ENCODE measurements at regions not wholly inside any gene's neighbourhood (a gene's known extent, or its start where the extent isn't known, plus 50 kb on each side); places are given as distances from the start of the nearest gene placed in this dataset.

DNA sequence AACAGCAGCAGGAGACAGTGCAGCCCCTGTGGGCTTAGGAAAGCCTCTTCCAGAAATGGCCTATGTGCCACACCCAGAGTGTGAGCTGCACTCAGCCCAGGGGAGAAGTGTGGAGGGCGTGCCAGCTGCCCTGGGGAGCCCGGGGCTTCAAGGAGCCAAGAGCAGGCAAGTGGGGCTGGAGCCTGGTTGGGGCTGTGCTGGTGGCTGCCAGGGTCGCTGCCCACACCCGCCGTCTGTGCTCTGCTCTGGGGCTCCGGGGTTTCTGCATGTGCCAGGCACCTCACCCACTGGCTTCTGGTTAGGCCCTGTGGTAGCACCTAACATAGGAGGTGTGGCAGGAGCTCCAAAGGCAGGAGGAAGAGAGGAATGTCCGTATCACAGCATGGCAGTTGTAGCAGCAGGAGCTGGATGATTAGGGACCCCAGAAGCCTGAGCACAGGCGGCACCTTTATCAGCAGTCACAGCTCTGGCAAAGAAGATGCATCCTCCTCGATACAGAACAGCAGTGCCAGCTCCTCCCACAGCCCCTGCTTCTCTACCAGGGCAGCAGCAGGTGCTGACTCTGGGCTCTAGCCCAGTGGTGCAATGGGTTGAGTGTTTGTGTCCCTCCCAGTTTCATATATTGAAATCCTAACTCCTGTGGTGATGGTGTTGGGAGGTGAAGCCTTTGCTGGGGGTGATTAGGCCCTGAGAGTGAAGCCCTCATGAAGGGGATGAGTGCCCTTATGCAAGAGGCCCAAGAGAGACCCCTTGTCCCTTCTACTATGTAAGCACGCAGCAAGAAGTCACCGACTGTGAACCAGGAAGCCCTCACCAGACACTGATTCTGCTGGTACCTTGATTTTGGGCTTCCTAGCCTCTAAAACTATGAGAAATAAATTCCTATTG, 70.0 kb upstream of the KLF13 start:
- no peak overlapping the region for H2AFZ ChIP-seq (ENCODE audit: low read depth)
- peak overlapping the region; percentile 96 for H3K4me2 ChIP-seq
- H3K4me1 ChIP-seq (ENCODE audit: low read depth, poor library complexity, severe bottlenecking): peaks cover 99% of the 10 kb centered on the region
- peak overlapping the region; percentile 100 for H3K27ac ChIP-seq
- no peaks in the 10 kb centered on the region for H4K20me1 ChIP-seq (ENCODE audit: insufficient read depth)
- no peaks in the 10 kb centered on the region for H3K36me3 ChIP-seq (ENCODE audit: insufficient read depth)
- H3K9ac ChIP-seq: peak overlapping the region; percentile 84
- no peaks in the 10 kb centered on the region for H3K27me3 ChIP-seq (ENCODE audit: insufficient read depth, low read depth)
- TF ChIP-seq, protein P1, sequence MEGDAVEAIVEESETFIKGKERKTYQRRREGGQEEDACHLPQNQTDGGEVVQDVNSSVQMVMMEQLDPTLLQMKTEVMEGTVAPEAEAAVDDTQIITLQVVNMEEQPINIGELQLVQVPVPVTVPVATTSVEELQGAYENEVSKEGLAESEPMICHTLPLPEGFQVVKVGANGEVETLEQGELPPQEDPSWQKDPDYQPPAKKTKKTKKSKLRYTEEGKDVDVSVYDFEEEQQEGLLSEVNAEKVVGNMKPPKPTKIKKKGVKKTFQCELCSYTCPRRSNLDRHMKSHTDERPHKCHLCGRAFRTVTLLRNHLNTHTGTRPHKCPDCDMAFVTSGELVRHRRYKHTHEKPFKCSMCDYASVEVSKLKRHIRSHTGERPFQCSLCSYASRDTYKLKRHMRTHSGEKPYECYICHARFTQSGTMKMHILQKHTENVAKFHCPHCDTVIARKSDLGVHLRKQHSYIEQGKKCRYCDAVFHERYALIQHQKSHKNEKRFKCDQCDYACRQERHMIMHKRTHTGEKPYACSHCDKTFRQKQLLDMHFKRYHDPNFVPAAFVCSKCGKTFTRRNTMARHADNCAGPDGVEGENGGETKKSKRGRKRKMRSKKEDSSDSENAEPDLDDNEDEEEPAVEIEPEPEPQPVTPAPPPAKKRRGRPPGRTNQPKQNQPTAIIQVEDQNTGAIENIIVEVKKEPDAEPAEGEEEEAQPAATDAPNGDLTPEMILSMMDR (conservative IDR thresholded peaks at IDR 0.05; ENCODE audit: low read depth, low read length): no peak
- no peaks in the 10 kb centered on the region for H3K79me2 ChIP-seq (ENCODE audit: insufficient read depth, low read depth)
- H3K4me3 ChIP-seq (IDR thresholded peaks at IDR 0.05; ENCODE audit: insufficient read depth, low read depth, low read length): no peak overlapping the region

DNA sequence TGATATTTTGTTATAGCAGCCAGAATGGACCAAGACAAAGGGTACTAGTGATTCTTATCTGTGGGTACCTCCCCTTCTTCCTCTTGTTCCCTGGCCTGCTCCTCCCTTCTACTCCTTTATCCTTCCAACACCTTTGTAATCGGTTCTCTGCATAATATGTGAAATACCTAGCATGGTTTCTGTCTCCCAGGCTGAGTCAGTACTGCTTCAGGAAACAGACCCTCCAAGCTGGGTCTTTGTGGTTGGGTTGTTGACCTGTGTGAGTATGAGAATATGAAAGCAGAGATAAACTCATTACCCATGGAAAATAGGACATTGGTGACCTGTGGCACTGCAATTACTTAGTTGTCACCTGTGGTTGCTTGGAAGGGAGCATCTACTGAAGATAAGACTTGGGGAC, 69.3 kb upstream of the KLF13 start:
- Histone ChIP-seq H3K4me3 (IDR thresholded peaks at IDR 0.05; ENCODE audit: insufficient read depth, low read depth, low read length) (no peak overlapping the region), H2AFZ (ENCODE audit: low read depth) (no peak overlapping the region), H3K27me3 (ENCODE audit: insufficient read depth, low read depth) (no peaks in the 10 kb centered on the region), H3K27ac (peak overlapping the region; percentile 100), H3K79me2 (ENCODE audit: insufficient read depth, low read depth) (no peaks in the 10 kb centered on the region), H3K4me2 (peak overlapping the region; percentile 96), H3K36me3 (ENCODE audit: insufficient read depth) (no peaks in the 10 kb centered on the region), H4K20me1 (ENCODE audit: insufficient read depth) (no peaks in the 10 kb centered on the region), H3K4me1 (ENCODE audit: low read depth, poor library complexity, severe bottlenecking) (peaks cover 99% of the 10 kb centered on the region), H3K9ac (peak overlapping the region; percentile 84; the same call in 1 of the 2 replicates)
- TF ChIP-seq, protein P1 (conservative IDR thresholded peaks at IDR 0.05; ENCODE audit: low read depth, low read length): no peak

DNA sequence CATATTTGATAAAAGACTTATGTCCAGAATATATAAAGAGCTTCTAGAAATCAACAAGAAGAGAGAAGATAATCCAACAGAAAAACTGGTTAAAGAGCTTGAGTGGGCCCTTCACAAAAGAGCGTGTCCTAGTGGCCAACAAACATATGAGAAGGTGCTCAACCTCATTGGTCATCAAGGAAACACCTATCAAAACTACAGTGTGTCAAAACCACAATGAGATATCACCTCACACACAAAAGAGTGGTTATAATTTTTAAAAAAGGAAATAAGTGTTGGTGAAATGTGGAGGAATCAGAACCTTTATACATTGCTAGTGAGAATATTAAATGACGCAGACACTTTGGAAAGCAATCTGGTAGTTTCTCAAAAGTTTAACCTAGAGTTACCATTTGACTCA, 68.4 kb upstream of the KLF13 start:
- peaks cover 99% of the 10 kb centered on the region for H3K4me1 ChIP-seq (ENCODE audit: low read depth, poor library complexity, severe bottlenecking)
- no peaks in the 10 kb centered on the region for H3K27me3 ChIP-seq (ENCODE audit: insufficient read depth, low read depth)
- no peak overlapping the region for H3K4me3 ChIP-seq (IDR thresholded peaks at IDR 0.05; ENCODE audit: insufficient read depth, low read depth, low read length)
- H4K20me1 ChIP-seq (ENCODE audit: insufficient read depth): no peaks in the 10 kb centered on the region
- H3K79me2 ChIP-seq (ENCODE audit: insufficient read depth, low read depth): no peaks in the 10 kb centered on the region
- peak overlapping the region; percentile 100; the same call in 1 of the 2 replicates for H3K27ac ChIP-seq
- peak overlapping the region; percentile 96 for H3K4me2 ChIP-seq
- TF ChIP-seq, protein P1 (conservative IDR thresholded peaks at IDR 0.05; ENCODE audit: low read depth, low read length): no peak
- H2AFZ ChIP-seq (ENCODE audit: low read depth): no peak overlapping the region
- H3K36me3 ChIP-seq (ENCODE audit: insufficient read depth): no peaks in the 10 kb centered on the region
- H3K9ac ChIP-seq: no peak overlapping the region

DNA sequence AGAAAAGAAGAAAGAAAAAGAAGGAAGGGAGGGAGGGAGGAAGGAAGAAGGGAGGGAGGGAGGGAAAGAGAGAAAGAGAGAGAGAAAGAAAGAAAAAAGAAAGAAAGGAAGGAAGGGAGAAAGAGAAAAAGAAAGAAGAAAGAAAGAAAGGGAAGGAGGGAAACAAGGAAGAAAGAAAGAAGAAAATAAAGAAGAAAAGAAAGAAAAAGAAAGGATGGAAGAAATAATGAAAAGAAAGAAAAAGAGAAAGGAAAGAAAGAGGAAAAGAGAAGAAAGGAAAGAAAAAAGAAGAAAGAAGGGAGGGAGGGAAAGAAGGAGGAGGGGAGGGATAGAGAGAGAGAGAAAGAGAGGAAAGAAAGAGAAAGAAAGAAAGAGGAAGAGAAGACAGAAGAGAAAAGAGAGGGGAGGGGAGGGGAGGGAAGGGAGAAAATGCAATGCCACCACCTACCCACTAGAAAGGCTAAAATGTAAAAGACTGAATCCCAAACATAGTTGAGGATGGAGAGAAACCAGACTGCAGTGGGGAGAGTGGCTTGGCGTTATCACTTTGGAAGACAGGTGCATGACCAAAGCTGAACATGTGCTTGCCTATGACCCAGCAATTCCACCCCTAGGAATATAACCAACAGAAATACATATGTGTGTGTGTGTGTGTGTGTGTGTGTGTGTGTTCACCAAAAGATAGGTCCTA, 66.9 kb upstream of the KLF13 start:
- Histone ChIP-seq H3K27me3 (ENCODE audit: insufficient read depth, low read depth) (no peaks in the 10 kb centered on the region), H2AFZ (ENCODE audit: low read depth) (no peak overlapping the region), H3K4me1 (ENCODE audit: low read depth, poor library complexity, severe bottlenecking) (peaks cover 99% of the 10 kb centered on the region), H4K20me1 (ENCODE audit: insufficient read depth) (no peaks in the 10 kb centered on the region), H3K36me3 (ENCODE audit: insufficient read depth) (no peaks in the 10 kb centered on the region), H3K9ac (no peak overlapping the region), H3K4me3 (IDR thresholded peaks at IDR 0.05; ENCODE audit: insufficient read depth, low read depth, low read length) (no peak overlapping the region), H3K27ac (no peak overlapping the region), H3K4me2 (peak overlapping the region; percentile 8; the same call in 1 of the 2 replicates), H3K79me2 (ENCODE audit: insufficient read depth, low read depth) (no peaks in the 10 kb centered on the region)
- TF ChIP-seq, protein P1 (conservative IDR thresholded peaks at IDR 0.05; ENCODE audit: low read depth, low read length): no peak
